Muscle layer of colon (tissue), 2 donors: ENCODE measurements at regions not wholly inside any gene's neighbourhood (a gene's known extent, or its start where the extent isn't known, plus 50 kb on each side); places are given as distances from the start of the nearest gene placed in this dataset.

Experiments used
- H3K27ac ChIP-seq: one replicate; pipeline ENCODE4 v1.7.0; 2013; ENCODE audit warnings: low read depth, mild to moderate bottlenecking, low read length, moderate library complexity
- H3K27me3 ChIP-seq, 2 donors: one replicate each; pipeline ENCODE4 v1.7.0; 2013; ENCODE audit warnings: low read length in 2 of 2, mild to moderate bottlenecking in 2 of 2; ENCODE audit not compliant: insufficient read depth in 2 of 2, control insufficient read depth in 1 of 2
- H3K36me3 ChIP-seq: one replicate; pipeline ENCODE4 v1.7.0; 2013; ENCODE audit warnings: mild to moderate bottlenecking, low read length; ENCODE audit not compliant: insufficient read depth
- H3K4me1 ChIP-seq: one replicate; pipeline ENCODE4 v1.7.0; 2013; ENCODE audit warnings: mild to moderate bottlenecking, low read length; ENCODE audit not compliant: insufficient read depth
- H3K4me3 ChIP-seq, 2 donors: one replicate each; pipeline ENCODE4 v1.7.0; 2013; ENCODE audit warnings: low read length in 2 of 2, low read depth in 1 of 2, mild to moderate bottlenecking in 1 of 2, moderate library complexity in 1 of 2
- H3K9ac ChIP-seq: one replicate; pipeline ENCODE4 v1.7.0; 2013; ENCODE audit warnings: low read length
- H3K9me3 ChIP-seq: one replicate; pipeline ENCODE4 v1.7.0; 2013; ENCODE audit warnings: mild to moderate bottlenecking, low read length
- donor health status: abdominal sarcoma.
- donor health status: Adenocarcinoma of cecum.

GRCh38 chr2:133624551-133624950 is 56.3 kb upstream of the NCKAP5 start:
- Histone ChIP-seq H3K9me3 (no peaks in the 10 kb centered on the region), H3K36me3 (no peaks in the 10 kb centered on the region), H3K9ac (no peak overlapping the region), H3K4me1 (no peaks in the 10 kb centered on the region), H3K27ac (no peak overlapping the region), H3K4me3 (no peak overlapping the region), H3K27me3 (no peaks in the 10 kb centered on the region)

- no peaks in the 10 kb centered on the region for H3K36me3 ChIP-seq
- H3K27ac ChIP-seq: no peak overlapping the region
- no peak overlapping the region for H3K4me3 ChIP-seq
- H3K9me3 ChIP-seq: no peaks in the 10 kb centered on the region
- H3K9ac ChIP-seq: no peak overlapping the region
- H3K4me1 ChIP-seq: no peaks in the 10 kb centered on the region
- H3K27me3 ChIP-seq: no peaks in the 10 kb centered on the region
These were observed 59.5 kb upstream of the NCKAP5 start for GRCh38 chr2:133627741-133628140.

GRCh38 chr2:133633309-133633708 is 65.0 kb upstream of the NCKAP5 start:
- Histone ChIP-seq H3K27ac (no peak overlapping the region), H3K9me3 (no peaks in the 10 kb centered on the region), H3K4me1 (no peaks in the 10 kb centered on the region), H3K9ac (no peak overlapping the region), H3K36me3 (no peaks in the 10 kb centered on the region), H3K4me3 (no peak overlapping the region), H3K27me3 (no peaks in the 10 kb centered on the region)

GRCh38 chr2:133633881-133634409 is 65.7 kb upstream of the NCKAP5 start:
- Histone ChIP-seq H3K27ac (no peak overlapping the region), H3K9ac (no peak overlapping the region), H3K36me3 (no peaks in the 10 kb centered on the region), H3K27me3 (no peaks in the 10 kb centered on the region), H3K9me3 (no peaks in the 10 kb centered on the region), H3K4me1 (no peaks in the 10 kb centered on the region), H3K4me3 (no peak overlapping the region)

GRCh38 chr2:133635131-133635530 is 66.9 kb upstream of the NCKAP5 start:
- no peak overlapping the region for H3K27ac ChIP-seq
- H3K36me3 ChIP-seq: no peaks in the 10 kb centered on the region
- no peaks in the 10 kb centered on the region for H3K9me3 ChIP-seq
- H3K4me1 ChIP-seq: no peaks in the 10 kb centered on the region
- H3K27me3 ChIP-seq: no peaks in the 10 kb centered on the region
- H3K9ac ChIP-seq: no peak overlapping the region
- H3K4me3 ChIP-seq: no peak overlapping the region

GRCh38 chr2:133636287-133636686 is 68.0 kb upstream of the NCKAP5 start:
- no peaks in the 10 kb centered on the region for H3K4me1 ChIP-seq

GRCh38 chr2:133640103-133640502 is 71.8 kb upstream of the NCKAP5 start:
- H3K4me1 ChIP-seq: no peaks in the 10 kb centered on the region
- H3K4me3 ChIP-seq: no peak overlapping the region
- H3K27ac ChIP-seq: no peak overlapping the region
- no peak overlapping the region for H3K9ac ChIP-seq
- H3K27me3 ChIP-seq: no peaks in the 10 kb centered on the region
- H3K9me3 ChIP-seq: no peaks in the 10 kb centered on the region
- H3K36me3 ChIP-seq: no peaks in the 10 kb centered on the region

More at GRCh38 chr2:133636287-133636686, 68.0 kb upstream of the NCKAP5 start:
- no peaks in the 10 kb centered on the region for H3K36me3 ChIP-seq
- no peak overlapping the region for H3K9ac ChIP-seq
- no peak overlapping the region for H3K27ac ChIP-seq
- no peaks in the 10 kb centered on the region for H3K27me3 ChIP-seq
- H3K9me3 ChIP-seq: no peaks in the 10 kb centered on the region
- no peak overlapping the region for H3K4me3 ChIP-seq

GRCh38 chr2:133641497-133641896 is 73.2 kb upstream of the NCKAP5 start:
- H3K36me3 ChIP-seq: no peaks in the 10 kb centered on the region
- no peaks in the 10 kb centered on the region for H3K9me3 ChIP-seq
- H3K4me3 ChIP-seq: no peak overlapping the region
- H3K4me1 ChIP-seq: no peaks in the 10 kb centered on the region
- no peak overlapping the region for H3K27ac ChIP-seq
- no peaks in the 10 kb centered on the region for H3K27me3 ChIP-seq
- no peak overlapping the region for H3K9ac ChIP-seq

- no peaks in the 10 kb centered on the region for H3K4me1 ChIP-seq
- H3K9me3 ChIP-seq: no peaks in the 10 kb centered on the region
- H3K9ac ChIP-seq: no peak overlapping the region
- no peaks in the 10 kb centered on the region for H3K27me3 ChIP-seq
- no peak overlapping the region for H3K4me3 ChIP-seq
- H3K27ac ChIP-seq: no peak overlapping the region
- H3K36me3 ChIP-seq: no peaks in the 10 kb centered on the region
These were observed 73.9 kb upstream of the NCKAP5 start for GRCh38 chr2:133641942-133642725.

- Histone ChIP-seq H3K9ac (no peak overlapping the region), H3K27ac (no peak overlapping the region), H3K36me3 (no peaks in the 10 kb centered on the region), H3K27me3 (no peaks in the 10 kb centered on the region), H3K4me1 (no peaks in the 10 kb centered on the region), H3K4me3 (no peak overlapping the region), H3K9me3 (no peaks in the 10 kb centered on the region)
These were observed 74.5 kb upstream of the NCKAP5 start for GRCh38 chr2:133642791-133643191.

GRCh38 chr2:133643863-133644262 is 75.6 kb upstream of the NCKAP5 start:
- Histone ChIP-seq H3K9ac (no peak overlapping the region), H3K27me3 (no peaks in the 10 kb centered on the region), H3K4me3 (no peak overlapping the region), H3K36me3 (no peaks in the 10 kb centered on the region), H3K9me3 (no peaks in the 10 kb centered on the region), H3K4me1 (no peaks in the 10 kb centered on the region), H3K27ac (no peak overlapping the region)

- Histone ChIP-seq H3K27ac (no peak overlapping the region), H3K9ac (no peak overlapping the region), H3K36me3 (no peaks in the 10 kb centered on the region), H3K4me1 (no peaks in the 10 kb centered on the region), H3K9me3 (no peaks in the 10 kb centered on the region), H3K27me3 (no peaks in the 10 kb centered on the region), H3K4me3 (no peak overlapping the region)
These were observed 76.6 kb upstream of the NCKAP5 start for GRCh38 chr2:133644846-133645245.
